B cell (primary cell): ENCODE measurements at regions not wholly inside any gene's neighbourhood (a gene's known extent, or its start where the extent isn't known, plus 50 kb on each side); places are given as distances from the start of the nearest gene placed in this dataset.

Source experiments
- EZH2 ChIP-seq: IDR thresholded peaks from 2 replicates; pipeline ENCODE4 v1.6.1; 2012; ENCODE audit warnings: borderline replicate concordance, low read depth, mild to moderate bottlenecking, moderate library complexity, low read length; ENCODE audit not compliant: insufficient read depth, poor library complexity, severe bottlenecking
- TF ChIP-seq, protein P1 (sequence below): fragments of 200-600 bp; IDR thresholded peaks from one replicate; pipeline ENCODE4 v1.8.0; 2022; ENCODE audit warnings: antibody characterized with exemption, mild to moderate bottlenecking

DNA sequence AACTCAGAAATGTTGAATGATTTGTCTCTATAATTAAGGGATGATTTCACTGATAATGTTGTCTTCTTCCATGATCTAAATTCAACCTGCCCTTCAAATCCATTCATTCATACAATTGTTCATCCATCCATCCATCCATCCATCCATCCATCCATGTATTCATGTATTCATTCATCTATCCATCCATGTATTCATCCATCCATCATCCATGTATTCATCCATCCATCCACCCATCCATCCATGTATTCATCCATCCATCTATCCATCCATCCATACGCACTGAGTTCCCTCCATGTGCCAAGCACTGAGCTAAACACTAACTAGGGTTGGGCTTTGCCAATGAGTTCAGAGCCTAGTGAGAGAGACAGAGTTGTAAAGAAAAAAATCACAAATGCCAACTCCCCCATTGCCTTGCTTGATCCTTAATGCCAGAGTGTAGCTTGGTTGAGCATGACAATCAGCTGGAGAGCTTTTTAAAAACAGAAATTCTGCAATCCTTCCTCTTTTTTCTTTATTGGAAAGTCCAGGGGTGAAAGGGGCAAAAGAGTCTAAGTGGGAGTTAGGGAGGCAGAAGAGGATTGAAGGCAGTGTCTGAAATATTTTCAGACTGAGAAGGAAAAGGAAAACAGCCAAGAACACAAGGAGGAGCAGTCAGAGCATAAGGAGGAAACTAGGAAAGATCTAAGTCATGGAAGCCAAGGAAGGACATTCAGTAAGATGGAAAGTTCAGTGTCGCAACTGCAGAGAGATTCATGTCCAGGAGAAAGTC, 92.4 kb upstream of the ERG start:
- TF ChIP-seq, protein P1, sequence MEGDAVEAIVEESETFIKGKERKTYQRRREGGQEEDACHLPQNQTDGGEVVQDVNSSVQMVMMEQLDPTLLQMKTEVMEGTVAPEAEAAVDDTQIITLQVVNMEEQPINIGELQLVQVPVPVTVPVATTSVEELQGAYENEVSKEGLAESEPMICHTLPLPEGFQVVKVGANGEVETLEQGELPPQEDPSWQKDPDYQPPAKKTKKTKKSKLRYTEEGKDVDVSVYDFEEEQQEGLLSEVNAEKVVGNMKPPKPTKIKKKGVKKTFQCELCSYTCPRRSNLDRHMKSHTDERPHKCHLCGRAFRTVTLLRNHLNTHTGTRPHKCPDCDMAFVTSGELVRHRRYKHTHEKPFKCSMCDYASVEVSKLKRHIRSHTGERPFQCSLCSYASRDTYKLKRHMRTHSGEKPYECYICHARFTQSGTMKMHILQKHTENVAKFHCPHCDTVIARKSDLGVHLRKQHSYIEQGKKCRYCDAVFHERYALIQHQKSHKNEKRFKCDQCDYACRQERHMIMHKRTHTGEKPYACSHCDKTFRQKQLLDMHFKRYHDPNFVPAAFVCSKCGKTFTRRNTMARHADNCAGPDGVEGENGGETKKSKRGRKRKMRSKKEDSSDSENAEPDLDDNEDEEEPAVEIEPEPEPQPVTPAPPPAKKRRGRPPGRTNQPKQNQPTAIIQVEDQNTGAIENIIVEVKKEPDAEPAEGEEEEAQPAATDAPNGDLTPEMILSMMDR = no peak
- TF ChIP-seq EZH2 = no peak
